GM18870 (cell line): ENCODE measurements at regions not wholly inside any gene's neighbourhood (a gene's known extent, or its start where the extent isn't known, plus 50 kb on each side); places are given as distances from the start of the nearest gene placed in this dataset.
A peak's percentile ranks its signal among the peaks of the same experiment; 100 is the strongest.

Source experiments
- ATAC-seq: cut with Tn5 transposase; IDR thresholded peaks from one replicate; pipeline ENCODE4 v1.9.1; 2021; ENCODE audit warnings: moderate library complexity; ENCODE audit not compliant: unreplicated experiment

GRCh38 chr13:102940143-102940542 is 94.3 kb downstream of the ERCC5 start:
- no peak for ATAC-seq

DNA sequence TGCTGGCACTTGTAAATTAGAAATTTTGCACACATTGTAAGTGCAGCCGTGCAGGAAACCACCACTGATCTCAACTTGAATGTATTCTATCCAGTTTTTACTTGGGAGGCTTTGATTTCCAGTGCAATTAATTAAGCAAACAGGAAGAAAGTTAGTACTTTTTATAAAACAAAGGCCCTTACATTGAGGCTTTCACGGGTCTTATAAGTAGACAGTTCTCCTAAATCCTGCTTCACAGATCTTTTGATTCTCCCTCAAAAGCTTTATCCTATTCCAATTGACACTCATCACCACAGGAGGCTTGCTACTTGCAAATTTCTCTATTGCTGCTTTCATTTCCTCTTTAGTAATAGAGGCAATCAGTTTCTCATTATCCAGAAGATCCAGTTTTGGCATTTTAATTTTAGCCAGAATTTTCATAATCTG is 90.1 kb downstream of the ERCC5 start:
- peak; percentile 42 for ATAC-seq

GRCh38 chr13:102933523-102933922 is 87.7 kb downstream of the ERCC5 start:
- no peak for ATAC-seq

GRCh38 chr13:102933122-102933521 is 87.3 kb downstream of the ERCC5 start:
- ATAC-seq, result no peak

- no peak for ATAC-seq
These were observed 86.5 kb downstream of the ERCC5 start for GRCh38 chr13:102932331-102932730.

DNA sequence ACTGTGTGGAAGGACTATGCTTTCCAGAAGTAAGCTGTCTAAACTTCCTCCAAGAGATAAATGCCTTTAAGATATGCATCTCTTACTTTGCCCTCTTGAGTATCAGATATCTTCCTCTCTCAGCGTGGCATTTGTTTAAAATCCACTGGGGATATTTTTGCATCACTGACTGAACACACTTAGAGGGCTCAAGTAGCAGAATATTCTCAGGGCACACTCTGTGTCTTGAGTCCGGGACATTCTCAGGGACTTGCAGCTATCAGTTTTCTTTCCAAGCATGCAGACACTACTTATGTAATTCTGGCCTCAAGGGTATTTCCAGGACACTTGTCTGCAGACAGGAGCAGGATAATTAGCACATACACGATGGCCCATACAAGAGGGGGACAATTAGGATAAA is 84.7 kb downstream of the ERCC5 start:
- no peak for ATAC-seq

- no peak for ATAC-seq
These were observed 83.3 kb downstream of the ERCC5 start for GRCh38 chr13:102928941-102929675.
